ENCODE measurements at regions not wholly inside any gene's neighbourhood (a gene's known extent, or its start where the extent isn't known, plus 50 kb on each side); places are given as distances from the start of the nearest gene placed in this dataset.

DNA sequence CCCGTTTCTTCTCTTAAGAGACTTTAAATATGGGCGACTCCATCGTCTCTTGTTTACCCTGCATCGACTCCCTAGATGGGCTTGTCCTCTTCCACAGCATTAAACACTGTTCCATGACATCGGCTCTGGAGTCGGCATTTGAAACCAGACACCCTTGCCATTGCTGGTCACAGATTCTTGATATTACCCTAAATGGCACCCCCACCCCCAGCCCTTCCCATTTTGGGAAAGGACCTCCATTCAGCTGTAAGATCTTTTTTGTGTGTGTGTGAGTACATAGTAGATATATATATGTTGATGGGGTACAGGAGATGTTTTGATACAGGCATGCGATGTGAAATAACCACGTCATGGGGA is 51.1 kb upstream of the SH3PXD2B start:
- WGBS (ENCODE audit: insufficient coverage) = 65% methylated on average over 4 of the region's 8 CpGs
- no peak overlapping the region for H3K27ac Mint-ChIP-seq
- Histone ChIP-seq H3K4me3 (ENCODE audit: control insufficient read depth in 1 of 2, extremely low read depth in 1 of 2, low read length in 1 of 2) (no peak overlapping the region), H3K36me3 (ENCODE audit: control insufficient read depth in 2 of 2, extremely low read depth in 1 of 2, insufficient read depth in 1 of 2, low read length in 1 of 2) (no peaks in the 10 kb centered on the region), H3K27ac (ENCODE audit: low read length) (no peak overlapping the region), H3K4me1 (ENCODE audit: control insufficient read depth in 1 of 2, extremely low read depth in 1 of 2, insufficient read depth in 2 of 2, low read length in 2 of 2) (no peaks in the 10 kb centered on the region), H3K27me3 (replicated peaks in 1 of 2; ENCODE audit: control insufficient read depth in 2 of 2, extremely low read depth in 1 of 2, insufficient read depth in 2 of 2, low read length in 1 of 2) (peaks cover 0 to 31% of the 10 kb centered on the region in 2 experiments), H3K9me3 (no peaks in the 10 kb centered on the region)
- peaks cover 23 to 31% of the 10 kb centered on the region in 2 donors for H3K27me3 Mint-ChIP-seq
- ATAC-seq (replicated peaks in 1 of 4) (no peak), DNase-seq (no peak)
- ChIA-PET CTCF (no interaction called here), POLR2A (no interaction called here)
- H3K4me3 Mint-ChIP-seq = no peak overlapping the region
- no peaks in the 10 kb centered on the region for H3K4me1 Mint-ChIP-seq
- H3K36me3 Mint-ChIP-seq = no peaks in the 10 kb centered on the region
- H3K9me3 Mint-ChIP-seq = no peaks in the 10 kb centered on the region

DNA sequence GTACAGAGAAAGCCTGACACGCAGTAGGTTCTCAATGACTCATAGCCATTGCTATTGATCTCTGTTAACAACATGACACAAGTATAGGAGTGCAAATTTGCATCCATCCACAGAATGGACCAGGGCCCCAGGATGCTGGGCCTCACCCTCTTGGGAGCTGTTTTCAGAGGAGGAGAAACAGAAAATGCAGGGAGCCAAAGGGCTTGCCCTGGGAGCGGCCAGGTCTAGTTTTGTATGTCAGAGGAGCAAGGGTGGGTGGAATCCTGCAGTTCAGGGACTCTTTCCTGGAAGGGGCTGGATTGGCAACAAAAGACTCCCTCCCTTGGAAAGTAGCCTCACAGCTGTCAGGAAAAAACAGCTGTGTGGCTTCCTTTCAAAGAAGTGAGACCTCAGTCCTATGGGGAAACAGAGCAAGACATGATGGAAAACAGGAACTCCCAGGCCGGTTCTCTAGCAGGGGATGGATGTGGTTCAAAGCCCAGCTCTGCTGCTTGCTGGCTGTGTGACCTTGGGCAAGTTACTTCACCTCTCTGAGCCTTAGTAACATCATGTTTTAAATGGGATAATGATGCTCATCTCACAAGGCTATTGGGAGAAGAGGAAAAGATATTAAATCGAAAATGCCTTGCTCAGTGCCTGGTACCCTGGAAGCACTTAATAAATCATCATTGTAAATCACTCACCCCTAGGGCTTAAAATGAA is 50.5 kb upstream of the SH3PXD2B start:
- WGBS (ENCODE audit: insufficient coverage) = 60% methylated on average over 1 of the region's 4 CpGs
- no peaks in the 10 kb centered on the region for H3K36me3 ChIP-seq (ENCODE audit: control insufficient read depth in 2 of 2, extremely low read depth in 1 of 2, insufficient read depth in 1 of 2, low read length in 1 of 2)
- Mint-ChIP-seq H3K36me3 (no peaks in the 10 kb centered on the region), H3K9me3 (no peaks in the 10 kb centered on the region), H3K4me3 (no peak overlapping the region), H3K27me3 (peaks cover 23 to 31% of the 10 kb centered on the region in 2 donors), H3K27ac (no peak overlapping the region), H3K4me1 (no peaks in the 10 kb centered on the region)
- DNase-seq (peak in 1 of 35 experiments; percentile 0), ATAC-seq (replicated peaks in 1 of 4) (no peak)
- no peak overlapping the region for H3K27ac ChIP-seq (ENCODE audit: low read length)
- ChIA-PET POLR2A (no interaction called here), CTCF (no interaction called here)
- no peaks in the 10 kb centered on the region for H3K9me3 ChIP-seq
- H3K4me1 ChIP-seq (ENCODE audit: control insufficient read depth in 1 of 2, extremely low read depth in 1 of 2, insufficient read depth in 2 of 2, low read length in 2 of 2) = no peaks in the 10 kb centered on the region
- H3K27me3 ChIP-seq (replicated peaks in 1 of 2; ENCODE audit: control insufficient read depth in 2 of 2, extremely low read depth in 1 of 2, insufficient read depth in 2 of 2, low read length in 1 of 2) = peaks cover 0 to 31% of the 10 kb centered on the region in 2 experiments
- H3K4me3 ChIP-seq (ENCODE audit: control insufficient read depth in 1 of 2, extremely low read depth in 1 of 2, low read length in 1 of 2) = no peak overlapping the region

DNA sequence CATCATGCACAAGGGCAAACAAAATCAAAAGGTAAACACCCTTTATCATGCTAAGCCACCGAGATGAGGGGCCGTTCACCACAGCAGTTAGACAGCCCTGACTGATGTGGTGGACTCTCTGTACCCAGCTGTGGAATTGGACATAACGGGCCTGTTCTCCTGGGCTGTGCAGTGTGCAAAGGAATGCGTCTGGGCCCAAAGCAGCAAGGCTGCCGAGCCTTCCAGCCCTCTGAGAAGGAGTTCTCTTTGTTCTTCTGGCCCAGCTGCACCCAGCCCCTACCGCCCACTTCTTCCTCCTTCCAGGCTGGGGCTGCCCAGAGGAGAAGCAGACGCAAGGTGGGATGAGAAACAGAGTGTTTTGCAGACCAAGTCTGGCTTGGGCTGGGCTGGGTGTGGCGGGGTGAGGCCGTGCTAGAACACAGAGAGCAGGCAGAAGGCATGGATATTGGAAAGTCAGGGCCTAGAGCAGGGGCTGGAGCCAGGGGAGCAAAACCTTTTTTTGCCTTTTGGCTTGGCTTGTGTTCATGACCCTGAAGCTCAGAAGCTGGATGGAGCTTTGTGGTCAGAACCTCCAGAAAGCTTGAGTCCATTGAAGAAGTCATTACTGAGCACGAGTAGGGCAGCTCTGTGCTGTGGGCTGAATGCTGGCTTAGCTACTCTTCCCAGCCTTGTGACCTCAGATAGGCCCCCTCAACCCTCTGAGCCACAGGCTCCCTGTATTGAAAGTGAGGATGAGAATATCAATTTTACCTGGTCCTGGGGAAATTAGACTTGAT is 49.8 kb upstream of the SH3PXD2B start:
- Histone ChIP-seq H3K4me1 (ENCODE audit: control insufficient read depth in 1 of 2, extremely low read depth in 1 of 2, insufficient read depth in 2 of 2, low read length in 2 of 2) (no peaks in the 10 kb centered on the region), H3K27me3 (replicated peaks in 1 of 2; ENCODE audit: control insufficient read depth in 2 of 2, extremely low read depth in 1 of 2, insufficient read depth in 2 of 2, low read length in 1 of 2) (peaks cover 0 to 26% of the 10 kb centered on the region in 2 experiments), H3K4me3 (ENCODE audit: control insufficient read depth in 1 of 2, extremely low read depth in 1 of 2, low read length in 1 of 2) (no peak overlapping the region), H3K9me3 (no peaks in the 10 kb centered on the region), H3K27ac (ENCODE audit: low read length) (no peak overlapping the region), H3K36me3 (ENCODE audit: control insufficient read depth in 2 of 2, extremely low read depth in 1 of 2, insufficient read depth in 1 of 2, low read length in 1 of 2) (no peaks in the 10 kb centered on the region)
- DNase-seq (peak in 1 of 35 experiments; percentile 5), ATAC-seq (replicated peaks in 1 of 4) (no peak)
- CTCF ChIA-PET = no interaction called here
- POLR2A ChIA-PET = no interaction called here
- 51% methylated on average over 6 of the region's 10 CpGs for WGBS (ENCODE audit: insufficient coverage)
- peaks cover 23 to 31% of the 10 kb centered on the region in 2 donors for H3K27me3 Mint-ChIP-seq
- no peak overlapping the region for H3K27ac Mint-ChIP-seq
- no peaks in the 10 kb centered on the region for H3K9me3 Mint-ChIP-seq
- H3K36me3 Mint-ChIP-seq = no peaks in the 10 kb centered on the region
- H3K4me3 Mint-ChIP-seq = no peak overlapping the region
- H3K4me1 Mint-ChIP-seq = no peaks in the 10 kb centered on the region

Data from T-cell (primary cell).